HG03439 (cell line): ENCODE measurements at regions not wholly inside any gene's neighbourhood (a gene's known extent, or its start where the extent isn't known, plus 50 kb on each side); places are given as distances from the start of the nearest gene placed in this dataset.

Experiments
- ATAC-seq: cut with Tn5 transposase; IDR thresholded peaks from one replicate; pipeline ENCODE4 v1.9.1; 2021; ENCODE audit warnings: mild to moderate bottlenecking, moderate library complexity; ENCODE audit not compliant: unreplicated experiment

DNA sequence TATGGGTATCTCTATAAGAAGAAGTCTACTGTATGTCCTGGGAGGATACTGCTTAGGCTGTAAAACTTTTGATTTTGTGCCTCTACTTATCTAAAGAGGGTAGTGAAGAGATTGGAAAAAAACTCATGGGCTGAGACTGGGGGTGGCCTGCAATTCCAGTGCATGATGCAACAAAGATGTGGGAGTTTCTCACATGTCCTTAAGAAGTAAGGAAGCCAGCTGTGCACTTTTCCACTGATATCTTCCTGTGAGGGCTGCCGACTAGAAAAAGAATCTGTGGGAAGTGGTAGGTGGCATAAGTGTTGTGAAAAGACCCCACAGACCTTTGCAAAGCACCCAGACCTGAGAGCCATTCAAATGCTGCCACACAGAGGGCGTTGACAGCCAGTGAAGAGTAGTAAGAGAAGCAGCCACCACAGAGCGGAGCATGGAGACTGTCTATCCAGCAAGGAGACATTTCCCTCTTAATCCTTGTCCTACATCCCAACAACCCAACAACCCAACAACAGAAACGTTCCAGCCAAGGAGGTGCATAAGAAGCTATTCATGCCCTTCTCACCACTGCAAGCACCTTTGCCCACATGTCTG is 65.1 kb downstream of the PFDN4 start:
- no peak for ATAC-seq

- ATAC-seq = no peak
Observed at GRCh38 chr20:54275359-54276111, 67.6 kb downstream of the PFDN4 start.

DNA sequence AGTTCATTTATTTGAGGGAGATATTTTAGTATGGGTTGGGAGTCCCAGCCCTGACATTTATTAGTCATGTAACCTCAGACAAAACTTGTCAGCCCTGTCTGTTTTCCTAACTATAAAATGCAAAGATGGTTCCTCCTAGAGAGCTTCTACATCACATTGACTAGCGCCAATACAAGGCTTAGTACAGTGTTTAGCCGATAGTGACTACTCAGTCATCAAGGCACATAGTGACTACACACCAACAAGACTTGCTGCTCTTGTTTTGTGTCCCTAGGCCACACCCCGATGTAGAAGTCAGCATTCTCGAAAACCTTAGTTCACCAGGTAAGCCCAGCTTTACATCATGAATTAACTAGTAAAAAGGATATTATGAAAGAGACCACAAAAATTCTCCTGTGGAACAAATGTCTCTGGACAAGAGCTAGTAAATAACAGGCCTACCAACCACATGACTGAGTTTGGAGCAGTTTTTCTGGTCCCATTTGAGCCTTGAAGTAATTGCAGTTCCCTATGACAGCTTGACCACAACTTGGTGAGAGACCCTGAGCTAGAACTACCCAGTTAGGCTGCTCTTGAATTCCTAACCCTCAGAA is 68.8 kb downstream of the PFDN4 start:
- ATAC-seq = no peak

GRCh38 chr20:54278262-54278661 is 70.4 kb downstream of the PFDN4 start:
- ATAC-seq = no peak

DNA sequence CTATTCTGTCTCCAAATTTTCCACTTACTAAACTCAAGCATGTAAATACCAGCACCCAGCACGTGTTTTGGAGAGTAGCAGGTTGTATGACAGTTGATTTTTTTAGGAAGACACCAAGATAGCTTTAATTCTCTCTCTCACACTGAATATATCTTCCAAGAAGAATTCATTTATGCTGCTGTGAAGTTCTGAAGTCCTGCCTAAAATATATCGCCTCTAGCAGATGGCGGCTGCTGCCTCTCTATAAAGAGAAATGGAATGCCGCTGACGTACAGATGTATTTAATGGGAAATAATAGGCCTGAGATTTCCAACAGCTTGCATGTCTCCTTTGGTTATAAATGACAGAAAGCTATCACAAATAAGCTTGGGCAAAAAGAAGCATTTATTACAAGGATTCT is 74.7 kb downstream of the PFDN4 start:
- no peak for ATAC-seq

DNA sequence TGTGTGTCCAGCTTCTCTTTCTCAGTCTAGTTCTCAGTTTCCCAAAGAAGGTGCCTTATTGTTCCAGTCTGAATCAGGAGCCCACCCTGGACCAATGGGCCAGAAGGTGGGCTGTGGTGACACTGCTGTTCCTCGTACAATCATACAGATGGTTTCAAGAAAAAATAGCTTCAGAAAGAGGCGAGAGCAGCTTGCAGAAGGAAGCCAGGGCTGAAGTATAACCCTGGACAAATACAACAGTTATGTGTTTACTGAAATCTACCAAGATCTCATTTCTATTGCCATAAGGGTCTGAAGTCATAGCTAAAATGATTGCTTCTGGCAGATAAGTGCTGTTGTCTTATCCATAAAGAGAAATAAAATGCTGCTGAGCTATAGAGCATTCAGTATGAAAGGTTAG is 75.4 kb downstream of the PFDN4 start:
- ATAC-seq = no peak

DNA sequence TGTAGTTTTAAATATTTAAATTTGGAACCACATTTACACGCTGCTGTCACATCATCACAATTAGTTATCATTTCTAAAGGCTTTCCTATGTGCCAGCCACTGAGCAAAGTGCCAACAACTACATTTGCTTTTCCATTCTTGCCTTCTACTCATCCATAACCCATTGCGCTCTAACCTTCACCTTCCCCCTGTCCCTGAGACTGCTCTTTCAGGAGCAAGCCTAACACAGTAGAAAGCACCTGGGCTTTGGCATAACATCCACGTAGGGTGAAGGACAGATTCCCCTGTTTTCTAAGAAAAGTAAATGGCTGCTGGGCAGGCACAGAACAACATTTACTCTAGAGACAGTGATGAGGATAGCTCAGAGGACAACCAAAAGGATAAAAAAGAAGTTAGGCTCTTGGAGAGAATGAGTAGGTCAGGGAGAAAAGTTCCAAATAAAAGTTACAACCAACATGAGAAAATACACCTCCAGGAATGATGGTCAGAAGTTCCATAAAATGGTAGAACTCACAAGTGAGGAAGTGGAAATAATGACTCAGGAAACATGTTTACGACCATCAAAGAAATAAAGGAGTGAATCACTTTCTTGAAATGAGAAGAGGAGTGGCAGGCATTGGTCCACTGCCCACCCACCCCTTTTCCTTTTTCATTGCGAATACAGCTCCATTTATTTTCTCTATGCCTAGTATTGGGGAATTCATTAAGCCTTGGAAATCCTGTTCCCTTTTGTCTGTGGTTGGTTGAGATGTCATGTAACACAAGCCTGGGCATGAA is 77.2 kb downstream of the PFDN4 start:
- ATAC-seq = no peak

DNA sequence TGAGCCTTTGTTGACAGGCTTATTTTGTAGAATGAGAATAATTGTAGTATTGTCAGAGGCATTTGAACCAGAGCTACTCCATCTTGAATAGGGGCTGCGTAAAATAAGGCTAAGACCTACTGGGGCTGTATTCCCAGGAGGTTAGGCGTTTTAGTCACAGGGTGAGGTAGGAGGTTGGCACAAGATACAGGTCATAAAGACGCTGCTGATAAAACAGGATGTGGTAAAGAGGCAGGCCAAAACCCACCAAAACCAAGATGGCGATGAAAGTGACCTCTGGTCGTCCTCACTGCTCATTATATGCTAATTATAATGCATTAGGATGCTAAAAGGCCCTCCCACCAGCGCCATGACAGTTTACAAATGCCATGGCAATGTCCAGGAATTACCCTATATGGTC is 82.7 kb downstream of the PFDN4 start:
- no peak for ATAC-seq

GRCh38 chr20:54291339-54292010 is 83.6 kb downstream of the PFDN4 start:
- ATAC-seq = no peak

GRCh38 chr20:54292185-54292584 is 84.3 kb downstream of the PFDN4 start:
- ATAC-seq = no peak

DNA sequence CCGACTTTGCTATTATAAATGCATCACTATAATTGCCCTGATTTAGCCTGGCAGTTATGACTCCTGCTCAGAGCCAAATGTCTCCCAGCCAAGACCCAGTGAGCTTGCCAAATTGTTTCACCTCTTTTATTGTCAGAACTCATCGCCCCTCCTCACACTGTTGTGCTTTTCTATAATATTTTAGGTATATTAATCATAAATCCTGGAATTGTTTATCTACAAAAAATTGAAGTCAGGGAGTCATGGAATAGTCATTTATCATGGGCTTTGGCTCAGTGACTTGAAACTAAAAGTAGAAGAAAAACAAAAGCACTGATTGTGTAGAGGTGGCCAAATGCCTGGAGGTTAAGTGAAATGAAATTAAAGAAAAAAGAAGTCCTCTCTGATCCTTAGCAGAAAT is 85.6 kb downstream of the PFDN4 start:
- no peak for ATAC-seq

DNA sequence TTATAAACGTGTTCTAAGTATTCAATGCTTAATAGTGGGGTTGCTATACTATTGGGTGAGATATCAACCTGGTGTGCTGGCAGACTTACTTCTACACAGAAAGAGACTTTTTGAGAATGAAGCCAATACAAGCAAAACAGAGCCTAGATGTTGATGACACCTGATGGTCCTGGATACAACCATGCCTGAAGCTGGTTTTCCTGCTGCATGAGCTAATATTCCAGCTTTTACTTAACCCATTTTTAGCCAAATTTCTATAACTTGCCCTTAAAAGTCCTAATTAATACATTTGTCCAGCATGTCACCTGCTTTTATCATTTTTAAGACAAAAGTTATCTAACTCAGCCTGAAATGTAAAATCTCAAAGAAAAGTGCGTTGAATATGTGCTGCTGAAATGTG is 86.2 kb downstream of the PFDN4 start:
- no peak for ATAC-seq

DNA sequence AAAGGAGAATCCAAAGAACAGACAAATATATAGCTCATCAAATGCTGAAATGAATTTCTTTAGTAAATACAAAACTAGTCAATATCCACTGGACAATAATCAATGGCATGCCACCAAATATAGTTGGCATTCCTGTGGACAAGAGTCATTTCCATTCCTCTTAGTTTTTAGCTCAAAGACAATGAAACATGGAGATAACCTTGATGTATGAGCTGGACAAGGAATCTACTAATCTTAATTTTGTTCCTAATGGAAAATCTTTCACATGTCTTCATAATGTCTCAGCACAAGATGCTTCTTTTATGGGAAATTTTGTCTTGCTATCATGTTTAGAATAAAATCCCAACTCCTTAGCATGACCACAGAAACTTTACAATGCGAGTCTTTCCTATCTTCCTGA is 87.8 kb downstream of the PFDN4 start:
- ATAC-seq = no peak

GRCh38 chr20:54305421-54305820 is 97.5 kb downstream of the PFDN4 start:
- ATAC-seq = no peak

DNA sequence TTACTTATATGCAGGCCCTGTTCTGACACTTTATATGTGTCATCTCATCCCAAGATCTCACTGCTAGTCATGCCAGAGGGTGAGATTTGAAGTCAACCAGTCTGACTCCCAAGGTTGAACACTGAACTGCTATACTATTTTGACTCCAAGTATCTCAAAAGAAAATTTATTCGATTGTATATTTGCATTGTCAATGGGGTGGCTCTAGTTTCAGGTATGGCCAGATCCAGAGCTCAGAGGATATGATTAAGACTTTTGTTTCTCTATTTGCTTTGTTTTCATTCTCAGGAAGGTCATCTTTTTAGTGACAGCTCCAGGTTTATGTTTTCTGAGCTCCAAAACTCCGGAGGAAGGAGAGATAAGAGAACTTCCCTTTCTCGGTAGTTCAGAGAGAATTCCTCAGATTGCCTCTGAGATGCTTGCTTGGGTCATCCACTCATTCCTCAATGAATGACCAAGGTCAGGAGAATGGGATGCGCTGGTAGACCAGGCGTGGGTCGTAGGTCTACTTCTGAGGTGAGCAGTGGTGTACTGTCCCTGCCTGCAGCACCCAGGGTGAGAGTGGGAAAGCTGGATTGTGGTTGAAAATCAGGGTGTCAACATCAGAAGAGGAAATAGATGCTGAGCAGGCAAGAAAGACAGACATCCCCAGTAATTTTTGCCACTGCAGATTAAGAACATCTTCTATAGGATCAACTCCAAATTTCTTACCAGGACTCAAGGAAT is 99.3 kb downstream of the PFDN4 start:
- ATAC-seq = no peak

DNA sequence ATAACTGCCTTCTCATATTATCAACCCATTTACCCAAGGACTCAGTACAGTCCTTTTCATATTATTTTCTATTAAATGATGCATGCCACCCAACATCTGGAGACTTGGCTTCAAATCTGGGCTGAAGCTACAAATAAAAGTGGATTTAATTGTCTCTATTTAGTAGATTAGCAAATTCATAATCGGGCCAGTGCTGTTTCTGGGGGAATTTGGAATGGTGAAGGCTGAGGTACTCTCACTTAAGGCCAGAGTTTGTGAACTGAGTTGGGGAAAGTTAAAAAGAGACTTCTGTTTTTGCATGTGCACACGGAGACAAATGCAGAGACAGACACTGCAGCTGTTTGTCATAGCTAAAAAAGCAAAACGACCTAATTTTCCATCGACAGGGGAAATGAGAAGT is 100.9 kb downstream of the PFDN4 start:
- ATAC-seq = no peak

GRCh38 chr20:54318892-54319291 is 111.0 kb downstream of the PFDN4 start:
- ATAC-seq = no peak

- ATAC-seq = no peak
Observed at GRCh38 chr20:54320148-54320607, 112.3 kb downstream of the PFDN4 start.

- no peak for ATAC-seq
Observed at GRCh38 chr20:54321352-54322087, 113.6 kb downstream of the PFDN4 start.
